ENCODE measurements at regions not wholly inside any gene's neighbourhood (a gene's known extent, or its start where the extent isn't known, plus 50 kb on each side); places are given as distances from the start of the nearest gene placed in this dataset.
A peak's percentile ranks its signal among the peaks of the same experiment; 100 is the strongest.

DNA sequence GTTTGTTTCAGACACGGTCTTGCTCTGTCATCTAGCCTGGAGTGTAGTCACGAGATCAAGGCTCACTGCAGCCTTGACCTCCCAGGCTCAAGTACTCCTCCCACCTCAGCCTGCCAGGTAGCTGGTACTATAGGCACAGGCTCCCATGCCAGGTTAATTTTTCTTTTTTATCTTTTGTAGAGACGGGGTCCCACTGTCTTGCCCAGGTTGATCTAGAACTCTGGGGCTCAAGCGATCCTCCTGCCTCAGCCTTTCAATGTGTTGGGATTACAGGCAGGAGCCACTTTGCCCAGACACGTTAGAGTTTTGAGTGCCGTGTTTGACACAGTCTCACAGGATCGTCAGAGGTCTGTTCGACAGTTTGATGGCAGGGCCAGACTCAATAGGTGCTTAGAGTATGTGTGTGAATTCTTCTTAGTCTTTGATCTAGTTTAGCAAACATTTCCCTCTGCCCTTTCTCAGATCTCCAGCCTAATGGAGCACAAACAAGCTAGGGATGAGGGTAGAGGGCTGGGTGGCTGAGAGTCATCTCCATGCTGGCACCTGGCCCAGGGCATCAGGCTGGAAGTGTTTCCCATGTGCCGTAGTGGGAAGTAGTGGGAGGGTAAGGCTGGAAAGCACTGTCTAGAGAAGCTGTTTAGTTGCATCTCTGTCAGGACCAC is 66.1 kb upstream of the DLG1 start (continued):
- TF ChIP-seq, protein P1, sequence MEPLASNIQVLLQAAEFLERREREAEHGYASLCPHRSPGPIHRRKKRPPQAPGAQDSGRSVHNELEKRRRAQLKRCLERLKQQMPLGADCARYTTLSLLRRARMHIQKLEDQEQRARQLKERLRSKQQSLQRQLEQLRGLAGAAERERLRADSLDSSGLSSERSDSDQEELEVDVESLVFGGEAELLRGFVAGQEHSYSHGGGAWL (CRISPR knock-in tag; IDR thresholded peaks at IDR 0.05) = no peak
- no peak for TF ChIP-seq SMYD3 (CRISPR knock-in tag; IDR thresholded peaks at IDR 0.05)
- TF ChIP-seq AHR (CRISPR knock-in tag; IDR thresholded peaks at IDR 0.05) = no peak
- TF ChIP-seq, protein P2, sequence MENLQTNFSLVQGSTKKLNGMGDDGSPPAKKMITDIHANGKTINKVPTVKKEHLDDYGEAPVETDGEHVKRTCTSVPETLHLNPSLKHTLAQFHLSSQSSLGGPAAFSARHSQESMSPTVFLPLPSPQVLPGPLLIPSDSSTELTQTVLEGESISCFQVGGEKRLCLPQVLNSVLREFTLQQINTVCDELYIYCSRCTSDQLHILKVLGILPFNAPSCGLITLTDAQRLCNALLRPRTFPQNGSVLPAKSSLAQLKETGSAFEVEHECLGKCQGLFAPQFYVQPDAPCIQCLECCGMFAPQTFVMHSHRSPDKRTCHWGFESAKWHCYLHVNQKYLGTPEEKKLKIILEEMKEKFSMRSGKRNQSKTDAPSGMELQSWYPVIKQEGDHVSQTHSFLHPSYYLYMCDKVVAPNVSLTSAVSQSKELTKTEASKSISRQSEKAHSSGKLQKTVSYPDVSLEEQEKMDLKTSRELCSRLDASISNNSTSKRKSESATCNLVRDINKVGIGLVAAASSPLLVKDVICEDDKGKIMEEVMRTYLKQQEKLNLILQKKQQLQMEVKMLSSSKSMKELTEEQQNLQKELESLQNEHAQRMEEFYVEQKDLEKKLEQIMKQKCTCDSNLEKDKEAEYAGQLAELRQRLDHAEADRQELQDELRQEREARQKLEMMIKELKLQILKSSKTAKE (CRISPR knock-in tag; IDR thresholded peaks at IDR 0.05; ENCODE audit: borderline replicate concordance) = peak; percentile 43; the same call in 1 of the 2 replicates
- TF ChIP-seq RBM22 (optimal IDR thresholded peaks at IDR 0.05; ENCODE audit: low read length) = no peak
- TF ChIP-seq ZZZ3 (CRISPR knock-in tag; IDR thresholded peaks at IDR 0.05; ENCODE audit: borderline replicate concordance) = no peak
- TF ChIP-seq SRY (CRISPR knock-in tag; IDR thresholded peaks at IDR 0.05) = no peak
- TF ChIP-seq PHF5A (CRISPR knock-in tag; IDR thresholded peaks at IDR 0.05; ENCODE audit: low read depth, unreplicated experiment) = no peak
- TF ChIP-seq, protein P3, sequence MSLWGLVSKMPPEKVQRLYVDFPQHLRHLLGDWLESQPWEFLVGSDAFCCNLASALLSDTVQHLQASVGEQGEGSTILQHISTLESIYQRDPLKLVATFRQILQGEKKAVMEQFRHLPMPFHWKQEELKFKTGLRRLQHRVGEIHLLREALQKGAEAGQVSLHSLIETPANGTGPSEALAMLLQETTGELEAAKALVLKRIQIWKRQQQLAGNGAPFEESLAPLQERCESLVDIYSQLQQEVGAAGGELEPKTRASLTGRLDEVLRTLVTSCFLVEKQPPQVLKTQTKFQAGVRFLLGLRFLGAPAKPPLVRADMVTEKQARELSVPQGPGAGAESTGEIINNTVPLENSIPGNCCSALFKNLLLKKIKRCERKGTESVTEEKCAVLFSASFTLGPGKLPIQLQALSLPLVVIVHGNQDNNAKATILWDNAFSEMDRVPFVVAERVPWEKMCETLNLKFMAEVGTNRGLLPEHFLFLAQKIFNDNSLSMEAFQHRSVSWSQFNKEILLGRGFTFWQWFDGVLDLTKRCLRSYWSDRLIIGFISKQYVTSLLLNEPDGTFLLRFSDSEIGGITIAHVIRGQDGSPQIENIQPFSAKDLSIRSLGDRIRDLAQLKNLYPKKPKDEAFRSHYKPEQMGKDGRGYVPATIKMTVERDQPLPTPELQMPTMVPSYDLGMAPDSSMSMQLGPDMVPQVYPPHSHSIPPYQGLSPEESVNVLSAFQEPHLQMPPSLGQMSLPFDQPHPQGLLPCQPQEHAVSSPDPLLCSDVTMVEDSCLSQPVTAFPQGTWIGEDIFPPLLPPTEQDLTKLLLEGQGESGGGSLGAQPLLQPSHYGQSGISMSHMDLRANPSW (CRISPR knock-in tag; IDR thresholded peaks at IDR 0.05; ENCODE audit: borderline replicate concordance) = no peak
- no peak for TF ChIP-seq SIN3B (IDR thresholded peaks at IDR 0.05; ENCODE audit: low read length)
- no peak for TF ChIP-seq ZNF101 (CRISPR knock-in tag; IDR thresholded peaks at IDR 0.05; ENCODE audit: borderline replicate concordance, low read depth)
- no peak for TF ChIP-seq FOXA1 (IDR thresholded peaks at IDR 0.05)
- TF ChIP-seq FOXA1 (CRISPR knock-in tag; IDR thresholded peaks at IDR 0.05) = peak; percentile 57; the same call in 1 of the 2 replicates
- 0 out of 2 replicates have a peak, but pooled peaks have one; percentile 87 for TF ChIP-seq RELA (CRISPR knock-in tag; IDR thresholded peaks at IDR 0.05)
- TF ChIP-seq, protein P4, sequence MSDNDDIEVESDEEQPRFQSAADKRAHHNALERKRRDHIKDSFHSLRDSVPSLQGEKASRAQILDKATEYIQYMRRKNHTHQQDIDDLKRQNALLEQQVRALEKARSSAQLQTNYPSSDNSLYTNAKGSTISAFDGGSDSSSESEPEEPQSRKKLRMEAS (IDR thresholded peaks at IDR 0.05) = peak; percentile 67
- no peak for TF ChIP-seq ZNF143 (CRISPR knock-in tag; IDR thresholded peaks at IDR 0.05)
- TF ChIP-seq SPEN (CRISPR knock-in tag; IDR thresholded peaks at IDR 0.05; ENCODE audit: low read depth) = no peak
- TF ChIP-seq RAD21 (CRISPR knock-in tag; IDR thresholded peaks at IDR 0.05) = no peak
- TF ChIP-seq ZNF546 (CRISPR knock-in tag; conservative IDR thresholded peaks at IDR 0.05) = no peak
- TF ChIP-seq, protein P5, sequence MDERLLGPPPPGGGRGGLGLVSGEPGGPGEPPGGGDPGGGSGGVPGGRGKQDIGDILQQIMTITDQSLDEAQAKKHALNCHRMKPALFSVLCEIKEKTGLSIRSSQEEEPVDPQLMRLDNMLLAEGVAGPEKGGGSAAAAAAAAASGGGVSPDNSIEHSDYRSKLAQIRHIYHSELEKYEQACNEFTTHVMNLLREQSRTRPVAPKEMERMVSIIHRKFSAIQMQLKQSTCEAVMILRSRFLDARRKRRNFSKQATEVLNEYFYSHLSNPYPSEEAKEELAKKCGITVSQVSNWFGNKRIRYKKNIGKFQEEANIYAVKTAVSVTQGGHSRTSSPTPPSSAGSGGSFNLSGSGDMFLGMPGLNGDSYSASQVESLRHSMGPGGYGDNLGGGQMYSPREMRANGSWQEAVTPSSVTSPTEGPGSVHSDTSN (CRISPR knock-in tag; IDR thresholded peaks at IDR 0.05) = no peak
- no peak for TF ChIP-seq ZNF558 (CRISPR knock-in tag; IDR thresholded peaks at IDR 0.05; ENCODE audit: borderline replicate concordance)
- no peak for TF ChIP-seq PAF1 (CRISPR knock-in tag; IDR thresholded peaks at IDR 0.05)
- no peak for TF ChIP-seq ZBTB8A (CRISPR knock-in tag; IDR thresholded peaks at IDR 0.05; ENCODE audit: borderline replicate concordance, low read depth)
- no peak for TF ChIP-seq POLR2AphosphoS2 (IDR thresholded peaks at IDR 0.05; ENCODE audit: low read depth, low read length)
- TF ChIP-seq HCFC1 (IDR thresholded peaks at IDR 0.05; ENCODE audit: low read depth, low read length) = no peak
- TF ChIP-seq MTA1 (CRISPR knock-in tag; IDR thresholded peaks at IDR 0.05; ENCODE audit: borderline replicate concordance) = peak; percentile 73
- no peak for TF ChIP-seq ZNF552 (CRISPR knock-in tag; IDR thresholded peaks at IDR 0.05; ENCODE audit: borderline replicate concordance)

All from HepG2 (cell line).